ENCODE measurements at regions not wholly inside any gene's neighbourhood (a gene's known extent, or its start where the extent isn't known, plus 50 kb on each side); places are given as distances from the start of the nearest gene placed in this dataset.

DNA sequence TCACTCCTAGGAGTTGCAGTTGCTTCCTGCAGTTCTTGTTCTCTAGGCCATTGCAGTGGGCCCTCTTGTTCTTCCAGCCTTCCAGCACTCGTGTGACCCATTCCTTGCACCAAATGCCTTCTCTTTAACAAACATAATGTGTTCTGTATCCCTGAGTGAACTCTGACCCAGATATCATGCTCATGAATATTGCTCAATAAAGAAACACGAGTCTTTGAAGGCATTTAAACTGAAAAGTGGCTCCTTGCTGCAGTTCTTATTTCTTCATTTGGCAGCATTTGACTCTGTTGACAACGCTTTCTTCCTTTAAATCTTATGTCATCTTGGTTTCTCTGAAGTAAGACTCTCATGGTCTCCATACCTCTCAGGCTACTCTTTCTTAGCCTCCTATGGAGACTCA lies 100.7 kb upstream of the PDE4B start:
- no peak for DNase-seq
- H3K4me1 ChIP-seq, result peaks cover 0 to 7% (median 5%) of the 10 kb centered on the region in 4 donors
- H3K36me3 ChIP-seq, result no peaks in the 10 kb centered on the region
- H3K27ac ChIP-seq, result no peak overlapping the region
- H3K27me3 ChIP-seq, result no peaks in the 10 kb centered on the region
- 44 to 68% methylated on average over 3 of the region's 3 CpGs for WGBS, 2 donors
- H3K9me3 ChIP-seq, result no peaks in the 10 kb centered on the region
- TF ChIP-seq POLR2AphosphoS5 (IDR thresholded peaks at IDR 0.05) (no peak), POLR2A (IDR thresholded peaks at IDR 0.05) (no peak)
- TF ChIP-seq, protein P1, sequence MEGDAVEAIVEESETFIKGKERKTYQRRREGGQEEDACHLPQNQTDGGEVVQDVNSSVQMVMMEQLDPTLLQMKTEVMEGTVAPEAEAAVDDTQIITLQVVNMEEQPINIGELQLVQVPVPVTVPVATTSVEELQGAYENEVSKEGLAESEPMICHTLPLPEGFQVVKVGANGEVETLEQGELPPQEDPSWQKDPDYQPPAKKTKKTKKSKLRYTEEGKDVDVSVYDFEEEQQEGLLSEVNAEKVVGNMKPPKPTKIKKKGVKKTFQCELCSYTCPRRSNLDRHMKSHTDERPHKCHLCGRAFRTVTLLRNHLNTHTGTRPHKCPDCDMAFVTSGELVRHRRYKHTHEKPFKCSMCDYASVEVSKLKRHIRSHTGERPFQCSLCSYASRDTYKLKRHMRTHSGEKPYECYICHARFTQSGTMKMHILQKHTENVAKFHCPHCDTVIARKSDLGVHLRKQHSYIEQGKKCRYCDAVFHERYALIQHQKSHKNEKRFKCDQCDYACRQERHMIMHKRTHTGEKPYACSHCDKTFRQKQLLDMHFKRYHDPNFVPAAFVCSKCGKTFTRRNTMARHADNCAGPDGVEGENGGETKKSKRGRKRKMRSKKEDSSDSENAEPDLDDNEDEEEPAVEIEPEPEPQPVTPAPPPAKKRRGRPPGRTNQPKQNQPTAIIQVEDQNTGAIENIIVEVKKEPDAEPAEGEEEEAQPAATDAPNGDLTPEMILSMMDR (IDR thresholded peaks at IDR 0.05), result no peak
- no peak overlapping the region for H3K4me3 ChIP-seq
- intact Hi-C loops (cut with DNase I), result no loop called here

- Histone ChIP-seq H3K36me3 (no peaks in the 10 kb centered on the region), H3K9me3 (no peaks in the 10 kb centered on the region), H3K4me1 (peaks cover 0 to 3% (median 0%) of the 10 kb centered on the region in 4 donors), H3K27ac (no peak overlapping the region), H3K27me3 (peaks cover 0 to 2% (median 0%) of the 10 kb centered on the region in 3 donors), H3K4me3 (no peak overlapping the region)
- TF ChIP-seq POLR2AphosphoS5 (IDR thresholded peaks at IDR 0.05), result no peak
- TF ChIP-seq, protein P1 (IDR thresholded peaks at IDR 0.05), result no peak
- TF ChIP-seq EP300 (IDR thresholded peaks at IDR 0.05), result no peak
- TF ChIP-seq POLR2A (IDR thresholded peaks at IDR 0.05), result no peak
- 85 to 86% methylated on average over 2 of the region's 2 CpGs for WGBS, 2 donors
- no peak for DNase-seq
- intact Hi-C loops (cut with DNase I), result no loop called here
Observed at GRCh38 chr1:65694126-65694525, 98.6 kb upstream of the PDE4B start.

GRCh38 chr1:65694933-65695332 lies 97.8 kb upstream of the PDE4B start:
- no peak for DNase-seq
- TF ChIP-seq EP300 (IDR thresholded peaks at IDR 0.05), result no peak
- 80% methylated on average over 2 of the region's 2 CpGs for WGBS, 2 donors
- Histone ChIP-seq H3K27me3 (peaks cover 0 to 2% (median 0%) of the 10 kb centered on the region in 3 donors), H3K4me1 (peaks cover 0 to 3% (median 0%) of the 10 kb centered on the region in 4 donors), H3K4me3 (no peak overlapping the region), H3K9me3 (no peaks in the 10 kb centered on the region), H3K36me3 (no peaks in the 10 kb centered on the region), H3K27ac (no peak overlapping the region)
- intact Hi-C loops (cut with DNase I), result no loop called here

DNA sequence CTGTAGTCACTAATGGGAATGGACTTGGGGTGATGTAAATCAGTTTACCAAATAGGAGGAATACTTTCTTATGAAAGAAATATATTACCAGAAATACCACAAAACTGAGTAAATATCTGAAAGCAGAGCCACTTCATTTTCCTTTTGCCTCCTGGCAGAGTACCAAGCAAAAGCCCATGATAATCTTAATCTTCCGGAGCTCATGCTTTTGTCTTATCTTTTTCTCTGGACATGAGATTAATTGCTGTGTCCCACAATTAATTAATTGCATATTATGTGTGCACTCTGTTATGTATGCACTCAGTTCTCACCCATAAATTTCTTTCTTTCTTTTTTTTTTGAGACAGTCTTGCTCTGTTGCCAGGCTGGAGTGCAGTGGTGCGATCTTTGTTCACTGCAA lies 94.1 kb upstream of the PDE4B start:
- no peaks in the 10 kb centered on the region for H3K9me3 ChIP-seq
- H3K4me3 ChIP-seq, result no peak overlapping the region
- H3K4me1 ChIP-seq, result no peaks in the 10 kb centered on the region
- H3K27ac ChIP-seq, result no peak overlapping the region
- no peak for DNase-seq
- H3K36me3 ChIP-seq, result no peaks in the 10 kb centered on the region
- H3K27me3 ChIP-seq, result peaks cover 0 to 2% (median 0%) of the 10 kb centered on the region in 3 donors
- TF ChIP-seq POLR2AphosphoS5 (IDR thresholded peaks at IDR 0.05), result no peak
- TF ChIP-seq POLR2A (IDR thresholded peaks at IDR 0.05), result no peak
- TF ChIP-seq, protein P1 (IDR thresholded peaks at IDR 0.05), result no peak
- no peak for TF ChIP-seq EP300 (IDR thresholded peaks at IDR 0.05)
- WGBS, 2 donors, result 87 to 94% methylated on average over 2 of the region's 2 CpGs
- intact Hi-C loops (cut with DNase I), result no loop called here

GRCh38 chr1:65703853-65704252 lies 88.8 kb upstream of the PDE4B start:
- no peaks in the 10 kb centered on the region for H3K4me1 ChIP-seq
- TF ChIP-seq, protein P1 (IDR thresholded peaks at IDR 0.05), result no peak
- no peak for TF ChIP-seq POLR2AphosphoS5 (IDR thresholded peaks at IDR 0.05)
- TF ChIP-seq POLR2A (IDR thresholded peaks at IDR 0.05), result no peak
- no peak for TF ChIP-seq EP300 (IDR thresholded peaks at IDR 0.05)
- 57 to 70% methylated on average over 4 of the region's 4 CpGs for WGBS, 2 donors
- H3K27me3 ChIP-seq, result no peaks in the 10 kb centered on the region
- H3K9me3 ChIP-seq, result no peaks in the 10 kb centered on the region
- H3K36me3 ChIP-seq, result no peaks in the 10 kb centered on the region
- DNase-seq, result no peak
- no peak overlapping the region for H3K27ac ChIP-seq
- H3K4me3 ChIP-seq, result no peak overlapping the region
- intact Hi-C loops (cut with DNase I), result no loop called here

All from sigmoid colon (tissue), 6 donors.